OCI-LY1 (cell line): ENCODE measurements at regions not wholly inside any gene's neighbourhood (a gene's known extent, or its start where the extent isn't known, plus 50 kb on each side); places are given as distances from the start of the nearest gene placed in this dataset.

Experiments
- CTCF ChIP-seq: fragments of 200-600 bp; sonication (generic), shearing (Covaris generic); IDR thresholded peaks from 2 replicates; pipeline ENCODE4 v1.5.1; 2017; ENCODE audit warnings: mild to moderate bottlenecking, antibody characterized with exemption, low read length, moderate library complexity, mixed read lengths
- EZH2 ChIP-seq: fragments of 200-600 bp; sonication (generic), shearing (Covaris generic); IDR thresholded peaks from 2 replicates; pipeline ENCODE4 v1.8.0; 2017; ENCODE audit warnings: borderline replicate concordance, mixed run types, mild to moderate bottlenecking, antibody characterized with exemption, low read length, moderate library complexity, mixed read lengths

- TF ChIP-seq CTCF (no peak), EZH2 (no peak)
These were observed 207.9 kb downstream of the TSHZ3 start for GRCh38 chr19:31141301-31141700.
